SK-N-MC (cell line): ENCODE measurements at regions not wholly inside any gene's neighbourhood (a gene's known extent, or its start where the extent isn't known, plus 50 kb on each side); places are given as distances from the start of the nearest gene placed in this dataset.

Source experiments
- EZH2 ChIP-seq: fragments of 200-600 bp; sonication (generic); IDR thresholded peaks from one replicate; pipeline ENCODE4 v1.6.1; 2017; ENCODE audit warnings: antibody characterized with exemption
- FOXP2 ChIP-seq: optimal IDR thresholded peaks from 2 replicates; pipeline ENCODE3; 2011; ENCODE audit warnings: mild to moderate bottlenecking, moderate library complexity; ENCODE audit not compliant: insufficient read depth; ENCODE audit errors: extremely low read length, control extremely low read depth
- POLR2AphosphoS5 ChIP-seq: IDR thresholded peaks from 2 replicates; pipeline ENCODE4 v1.6.1; 2012; ENCODE audit warnings: mild to moderate bottlenecking, low read depth, low read length, borderline replicate concordance

DNA sequence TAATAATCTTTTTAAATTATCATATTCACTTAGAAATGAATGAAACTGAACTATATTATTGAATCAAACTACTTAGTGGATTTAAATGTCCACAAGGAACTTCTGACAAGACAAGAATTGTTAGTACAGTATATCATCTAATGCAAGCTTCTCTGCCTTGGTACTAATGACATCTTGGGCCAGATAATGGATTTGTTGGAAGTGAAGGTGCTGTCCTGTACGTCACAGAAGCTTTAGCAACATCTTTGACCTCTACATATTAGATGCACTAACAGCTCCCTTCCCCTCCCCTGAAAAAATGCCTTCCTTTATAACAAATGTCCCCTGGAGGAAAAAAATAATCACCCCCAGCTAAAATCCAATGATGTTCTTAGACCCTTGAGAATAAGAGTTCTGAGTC is 695.8 kb upstream of the EYS start:
- no peak for TF ChIP-seq EZH2
- TF ChIP-seq POLR2AphosphoS5 = no peak
- TF ChIP-seq FOXP2 = no peak
